Stimulated activated CD4-positive, alpha-beta T cell treated with anti-CD3 and anti-CD28 coated beads, Interleukin-1b, Interleukin-23, amount 100 ng/mL, for 4 hours (primary cell): ENCODE measurements at regions not wholly inside any gene's neighbourhood (a gene's known extent, or its start where the extent isn't known, plus 50 kb on each side); places are given as distances from the start of the nearest gene placed in this dataset.
"Not testable (repeated sequence)": the region's sequence is repeated elsewhere in the genome, so short reads cannot be mapped to it uniquely, and the experiment has no call there.

ENCODE experiments used
- DNase-seq, 2 donors: peaks; one replicate each; pipeline ENCODE4 v3.0.0-alpha.2; 2020; ENCODE audit warnings: low read depth in 2 of 2

DNA sequence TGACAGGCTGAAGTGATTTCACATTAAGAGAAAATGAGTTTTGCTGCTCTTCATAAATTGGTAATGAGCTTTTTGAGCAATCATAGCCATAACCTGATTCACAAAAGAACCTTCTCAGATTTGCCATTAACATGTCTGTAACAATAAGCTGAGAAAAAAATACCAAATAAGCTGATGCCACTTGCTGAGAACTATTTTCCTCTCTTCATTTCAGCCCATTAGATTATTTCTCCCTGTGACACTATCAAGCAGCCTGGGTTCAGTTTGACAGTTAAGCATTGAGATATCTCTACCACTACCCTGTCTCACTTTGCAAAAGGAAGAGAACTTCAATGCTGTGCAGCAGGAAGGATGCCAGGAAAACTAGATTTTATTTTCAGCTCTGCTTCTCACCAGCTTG, 673.9 kb downstream of the TRIB2 start:
- no peak for DNase-seq

DNA sequence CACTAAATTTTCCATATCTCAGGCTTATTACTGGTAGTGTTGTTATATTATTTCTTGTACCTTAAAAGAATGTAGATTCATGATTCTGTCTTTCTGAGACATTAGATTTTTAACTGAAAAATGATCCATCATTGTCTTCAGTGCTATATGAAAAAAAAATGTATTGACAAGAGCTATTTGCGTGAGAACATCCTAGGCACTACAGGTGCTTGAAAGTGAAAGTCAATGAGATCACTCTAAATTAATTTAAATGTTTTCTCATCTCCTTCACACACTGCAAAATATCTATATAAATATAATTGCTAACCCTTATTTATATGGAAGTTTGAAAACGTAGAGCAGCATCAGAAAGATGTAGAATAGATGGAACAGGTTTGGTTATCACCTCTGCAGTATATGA, 684.6 kb downstream of the TRIB2 start:
- DNase-seq, result no peak

DNA sequence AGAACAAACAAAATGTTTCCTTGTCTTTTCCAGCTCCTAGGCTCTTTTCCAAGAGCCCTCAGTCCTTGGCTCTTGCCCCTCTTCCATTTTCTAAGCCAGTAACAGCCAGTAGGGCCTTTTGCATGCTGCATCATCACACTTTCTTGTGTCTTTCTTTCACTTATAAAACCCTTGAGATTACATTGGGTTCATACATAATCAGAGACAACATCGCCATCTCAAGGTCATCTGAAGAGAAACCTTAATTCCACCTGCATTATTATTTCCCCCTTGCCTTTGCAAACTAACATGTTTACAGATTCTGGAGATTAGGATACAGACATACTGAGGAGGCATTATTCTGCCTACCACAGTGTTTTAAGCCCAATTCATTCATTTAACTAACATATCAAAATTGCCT, 697.3 kb downstream of the TRIB2 start:
- DNase-seq, result no peak

DNA sequence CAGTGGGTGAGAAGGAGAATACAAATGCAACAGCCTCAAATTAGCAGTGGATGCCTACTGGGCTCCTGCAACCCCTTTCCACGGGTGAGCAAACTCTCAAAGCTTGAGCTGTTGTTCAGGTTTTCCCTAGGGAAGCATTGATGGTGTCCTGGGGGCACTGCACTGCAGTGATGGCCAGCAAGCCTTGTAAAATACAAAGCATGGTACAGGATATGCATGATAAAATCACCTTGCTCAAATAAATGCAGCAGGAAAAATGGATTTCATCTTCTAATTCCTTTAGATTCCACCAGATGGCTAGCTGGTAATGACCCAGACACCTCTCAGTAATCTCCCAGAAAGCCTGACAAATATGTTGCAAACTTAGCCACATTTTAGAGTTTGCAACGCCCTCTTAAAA, 698.2 kb downstream of the TRIB2 start:
- no peak for DNase-seq

DNA sequence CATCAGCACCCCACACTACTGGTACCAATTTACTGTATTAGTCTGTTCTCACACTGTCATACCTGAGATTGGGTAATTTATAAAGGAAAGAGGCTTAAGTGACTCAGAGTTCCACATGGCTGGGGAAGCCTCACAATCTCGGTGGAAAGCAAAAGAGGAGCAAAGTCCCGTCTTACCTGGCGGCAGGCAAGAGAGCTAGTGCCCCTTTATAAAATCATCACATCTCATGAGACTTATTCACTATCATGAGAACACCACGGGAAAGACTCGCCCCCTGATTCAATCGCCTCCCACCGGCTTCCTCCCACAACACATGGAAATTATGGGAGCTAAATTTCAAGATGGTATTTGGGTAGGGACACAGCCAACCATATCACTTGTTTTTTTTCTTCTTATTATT, 717.2 kb downstream of the TRIB2 start:
- DNase-seq, result no peak

DNA sequence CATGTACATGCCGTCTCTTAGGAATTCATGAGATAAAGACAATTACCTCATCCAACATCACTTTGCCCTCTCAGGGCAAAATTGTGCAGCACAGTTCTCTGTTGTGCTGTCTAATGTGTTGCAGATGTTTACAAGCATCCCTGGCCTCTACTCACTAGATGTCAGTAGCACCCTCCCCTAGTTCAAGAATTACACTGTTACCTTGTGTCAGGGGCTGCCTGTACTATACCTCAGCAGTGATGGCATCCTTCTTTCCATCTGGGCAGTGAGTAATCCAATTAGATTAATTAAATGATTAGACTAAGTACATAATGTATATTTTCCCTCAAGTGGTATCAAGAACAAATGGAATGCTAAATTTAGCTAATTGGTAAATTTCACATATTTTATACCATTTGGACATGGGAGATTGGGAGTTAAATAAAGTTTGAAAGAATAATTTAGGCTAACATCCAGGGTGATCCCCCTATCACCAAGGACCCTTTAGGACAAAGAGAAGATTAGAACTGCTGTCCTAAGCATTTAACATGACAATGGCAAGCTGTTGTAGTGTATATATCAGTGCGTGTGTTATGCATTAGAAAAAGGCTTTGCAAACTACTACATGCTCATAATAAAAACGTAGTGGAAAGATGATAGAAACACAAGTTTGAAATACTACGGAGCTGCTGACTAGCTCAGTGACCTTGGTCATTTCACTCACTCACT, 727.0 kb downstream of the TRIB2 start:
- DNase-seq, result not testable (repeated sequence)

DNA sequence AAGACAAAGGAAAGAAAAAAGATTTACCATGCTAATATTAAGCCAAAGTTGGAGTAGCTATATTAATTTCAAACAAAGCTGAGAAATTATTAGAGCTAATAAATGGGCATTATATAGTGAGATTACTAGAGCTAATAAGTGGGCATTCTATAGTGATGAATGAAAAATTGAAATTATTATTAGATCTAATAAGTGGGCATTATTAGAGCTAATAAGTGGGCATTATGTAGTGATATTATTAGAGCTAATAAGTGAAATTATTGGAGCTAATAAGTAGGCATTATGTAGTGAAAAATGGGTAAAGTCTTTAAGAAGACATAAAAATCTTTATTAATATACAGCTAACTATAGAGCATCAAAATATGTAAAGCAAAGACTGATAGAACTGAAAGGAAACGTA, 745.7 kb downstream of the TRIB2 start:
- DNase-seq, result no peak

DNA sequence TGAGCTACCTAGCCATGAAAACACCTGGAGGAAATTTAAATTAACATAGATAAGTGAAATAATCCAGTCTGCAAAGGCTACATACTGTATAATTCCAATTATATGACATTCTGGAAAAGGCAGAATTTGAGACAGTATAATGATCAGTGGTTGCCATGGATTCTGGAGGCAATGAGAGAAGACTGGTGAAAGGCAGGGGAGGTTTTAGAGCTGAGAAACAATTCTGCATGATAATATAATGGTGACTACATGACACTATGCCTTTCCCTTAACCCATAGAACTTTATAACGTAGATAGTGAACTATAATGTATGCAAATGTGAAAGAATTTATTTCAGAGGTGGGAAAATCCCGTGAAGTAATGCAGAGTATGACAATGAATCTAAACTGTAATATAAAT, 749.3 kb downstream of the TRIB2 start:
- DNase-seq, result no peak

DNA sequence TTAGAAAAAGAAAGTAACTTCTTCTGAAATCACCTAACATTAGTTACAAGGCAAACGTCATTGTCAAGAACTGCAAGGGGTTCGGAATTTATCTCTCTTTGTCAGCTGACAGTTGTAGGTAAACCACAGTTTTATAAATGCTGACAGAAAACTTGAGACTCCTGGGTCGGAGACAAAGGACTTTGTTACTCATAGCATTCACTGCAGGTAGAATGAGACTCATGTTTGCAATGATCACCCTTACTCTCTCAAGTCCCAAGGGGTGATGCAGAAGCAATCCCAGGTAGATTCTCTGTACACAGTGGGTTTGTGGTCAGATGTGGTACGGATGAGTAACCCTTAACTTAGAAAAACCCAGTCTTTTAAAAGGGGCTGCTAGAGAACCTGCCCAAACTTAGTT, 757.8 kb downstream of the TRIB2 start:
- no peak for DNase-seq

DNA sequence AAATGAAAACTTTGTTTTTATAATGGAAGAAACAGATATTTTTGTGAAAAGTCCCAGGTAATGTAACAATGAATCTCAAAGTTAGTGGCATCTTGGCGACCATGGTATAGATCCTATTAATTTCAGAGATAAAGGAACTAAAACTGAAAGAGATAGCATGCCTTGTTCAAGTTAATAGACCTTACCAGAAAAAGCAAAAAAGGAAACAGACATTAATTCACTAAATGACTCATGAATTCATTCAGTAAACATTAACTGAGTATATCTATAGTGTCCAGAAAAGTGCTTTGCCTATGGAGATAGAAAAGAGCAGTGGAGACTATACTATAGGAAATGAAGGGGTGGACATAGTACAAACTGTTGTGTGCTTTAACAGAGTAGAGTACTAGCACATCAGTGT, 763.3 kb downstream of the TRIB2 start:
- DNase-seq, result no peak

DNA sequence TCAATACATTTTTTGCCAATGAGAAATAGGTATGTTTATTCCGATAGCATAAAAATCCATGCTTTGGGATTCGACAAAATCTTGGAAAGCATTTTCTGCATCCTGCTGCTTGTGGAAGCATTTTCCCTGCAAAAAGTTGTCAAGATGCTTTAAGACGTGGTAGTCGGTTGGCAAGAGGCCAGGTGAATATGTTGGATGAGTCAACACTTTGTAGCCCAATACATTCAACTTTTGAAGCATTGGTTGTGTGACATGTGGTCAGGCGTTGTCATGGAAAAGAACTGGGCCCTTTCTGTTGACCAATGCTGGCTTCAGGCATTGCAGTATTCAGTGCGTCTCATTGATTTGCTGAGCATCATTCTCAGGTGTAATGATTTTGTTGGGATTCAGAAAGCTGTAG, 764.5 kb downstream of the TRIB2 start:
- no peak for DNase-seq

DNA sequence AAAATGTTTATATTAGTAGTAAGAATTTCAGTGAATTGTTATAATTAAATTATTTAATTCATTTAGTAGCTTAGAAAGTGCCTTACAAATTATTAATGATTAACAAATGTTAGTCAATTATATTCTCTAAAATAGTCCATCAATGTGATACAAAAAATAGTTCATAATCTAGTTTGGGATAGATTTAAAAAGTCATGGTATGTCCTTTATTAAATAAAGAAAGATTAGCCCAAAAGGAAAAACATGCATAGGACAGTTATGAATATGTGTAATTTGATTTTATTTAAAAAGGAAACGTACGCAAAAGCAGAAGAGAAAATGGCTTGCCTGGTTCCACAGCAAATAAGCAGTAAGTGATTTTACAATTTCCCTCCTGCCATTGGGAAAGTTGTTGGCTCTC, 768.5 kb downstream of the TRIB2 start:
- DNase-seq, result no peak

DNA sequence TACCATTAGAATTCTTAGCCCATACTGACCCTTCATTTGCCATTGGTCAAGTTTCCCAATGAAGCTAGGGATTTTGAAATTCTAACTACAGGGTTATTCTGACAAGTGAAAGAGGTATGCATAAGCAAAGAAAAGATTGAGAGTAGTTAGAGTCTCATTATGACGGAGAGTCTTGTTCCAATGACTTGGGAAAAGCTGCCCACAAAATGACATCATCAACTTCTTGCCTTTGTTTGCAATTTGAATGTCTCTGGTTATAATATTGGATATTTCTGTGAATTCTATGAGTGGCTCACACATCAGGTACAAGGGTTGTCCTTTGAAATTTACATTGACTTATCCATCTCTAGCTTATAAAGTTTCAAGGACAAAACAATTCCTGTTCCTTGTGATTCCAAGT, 772.2 kb downstream of the TRIB2 start:
- DNase-seq, result no peak

DNA sequence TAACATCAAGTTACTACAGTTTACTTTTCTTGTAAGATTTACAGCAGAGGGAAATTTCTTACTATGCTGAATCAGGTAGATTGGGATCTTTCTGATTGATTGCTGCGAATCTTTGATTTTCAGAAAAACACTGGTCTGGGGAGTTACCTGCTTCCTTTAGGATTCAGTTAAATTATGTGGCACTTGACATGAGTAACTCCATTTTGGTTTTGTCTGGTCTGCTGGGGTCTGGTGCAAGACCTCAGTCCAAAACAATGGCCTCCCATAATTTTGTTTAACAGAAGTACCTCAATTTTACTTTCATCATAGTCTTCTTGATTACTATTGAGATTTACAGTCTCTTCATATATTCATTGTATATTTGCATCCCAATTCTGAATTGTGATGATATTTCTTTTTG, 775.5 kb downstream of the TRIB2 start:
- no peak for DNase-seq

DNA sequence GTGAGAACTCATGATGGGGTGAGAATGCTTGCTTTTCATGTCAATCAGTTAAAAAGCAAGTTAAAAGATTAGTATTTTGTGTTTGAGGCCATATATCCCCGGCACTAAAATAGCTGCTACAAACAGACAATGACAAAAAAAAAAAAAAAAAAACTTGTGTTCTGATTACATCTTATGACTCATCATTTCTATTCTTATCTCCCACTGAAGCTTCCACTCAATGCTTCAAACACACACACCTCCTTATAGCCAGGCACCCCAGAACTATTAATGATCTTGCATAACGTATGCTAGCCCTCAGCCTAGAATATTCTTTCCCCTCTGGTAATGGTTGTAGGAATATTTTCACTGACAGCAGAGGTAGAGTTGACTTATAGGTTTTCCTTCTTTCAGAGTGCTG, 778.3 kb downstream of the TRIB2 start:
- DNase-seq, result no peak

DNA sequence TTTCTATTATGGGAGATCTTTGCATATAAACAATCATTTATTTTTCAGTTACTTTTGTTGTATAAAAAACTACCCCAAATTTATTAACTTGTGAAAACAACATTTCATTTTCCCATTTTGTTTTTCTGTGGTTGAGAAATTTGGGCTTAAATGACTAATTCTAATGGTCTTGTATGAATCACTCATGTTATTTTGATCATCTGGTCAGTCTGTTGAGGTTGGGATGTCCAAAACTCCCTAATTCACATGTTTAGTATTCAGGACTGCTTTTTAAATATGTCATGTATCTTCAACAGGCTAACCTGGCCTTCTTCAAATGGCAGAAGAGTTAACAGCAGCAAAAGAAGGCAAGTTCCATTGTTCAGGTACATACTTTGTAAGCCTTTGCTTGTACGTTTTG, 788.1 kb downstream of the TRIB2 start:
- no peak for DNase-seq

DNA sequence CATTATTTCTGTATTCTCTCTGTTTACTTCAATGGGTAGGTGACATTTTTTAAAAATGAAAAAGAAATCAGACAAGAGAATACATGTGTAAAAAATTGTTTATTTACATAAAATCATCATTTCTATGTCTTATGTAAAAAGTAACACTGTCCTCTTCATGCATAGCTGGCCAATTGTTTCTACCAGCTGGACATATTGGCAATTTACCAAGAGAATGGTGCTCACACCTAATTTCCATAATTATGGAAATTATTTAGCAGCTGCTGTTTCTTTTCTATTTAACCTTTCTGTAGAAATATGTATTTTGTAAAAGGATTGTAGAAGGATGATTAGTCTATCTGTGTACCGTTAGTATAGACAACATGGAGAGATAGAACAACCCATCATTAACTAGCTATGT, 791.9 kb downstream of the TRIB2 start:
- no peak for DNase-seq

DNA sequence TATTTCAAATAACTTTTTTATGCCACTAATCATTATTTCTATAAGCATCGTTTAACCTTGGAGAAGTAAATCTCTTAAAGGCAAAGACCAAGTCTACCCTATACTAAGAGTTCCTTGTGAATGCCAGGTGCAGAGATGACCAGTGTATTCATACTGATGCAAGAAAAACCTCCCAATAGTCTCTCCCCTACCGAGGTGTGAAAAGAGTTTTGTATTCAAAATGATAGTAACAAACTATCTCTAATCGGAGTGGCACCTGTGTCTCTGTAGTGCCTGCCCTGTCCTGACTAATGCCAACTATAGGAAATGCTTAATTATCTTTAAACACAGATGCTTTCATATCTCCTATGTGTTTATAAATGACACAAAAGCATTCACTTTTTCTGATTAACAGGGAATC, 798.5 kb downstream of the TRIB2 start:
- DNase-seq, result no peak

DNA sequence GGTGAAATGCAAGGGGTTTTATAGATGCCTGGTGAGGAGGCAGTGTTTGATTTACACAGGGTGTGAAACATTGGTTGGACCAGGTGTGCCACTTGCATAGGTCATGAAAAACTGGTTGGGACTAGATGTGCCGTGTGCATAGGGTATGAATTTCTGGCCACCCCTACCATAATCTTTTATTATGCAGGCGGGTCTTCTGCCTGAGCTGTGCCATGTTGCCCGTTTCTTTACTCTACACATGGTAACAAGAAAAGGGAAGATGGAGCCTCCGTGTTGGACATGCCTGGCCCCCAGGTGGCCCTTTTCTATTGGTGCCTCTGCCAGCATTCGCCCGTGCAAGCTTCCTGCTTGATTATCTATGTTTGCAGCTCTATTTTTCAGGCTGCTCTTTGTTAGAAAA, 805.4 kb downstream of the TRIB2 start:
- no peak for DNase-seq

DNA sequence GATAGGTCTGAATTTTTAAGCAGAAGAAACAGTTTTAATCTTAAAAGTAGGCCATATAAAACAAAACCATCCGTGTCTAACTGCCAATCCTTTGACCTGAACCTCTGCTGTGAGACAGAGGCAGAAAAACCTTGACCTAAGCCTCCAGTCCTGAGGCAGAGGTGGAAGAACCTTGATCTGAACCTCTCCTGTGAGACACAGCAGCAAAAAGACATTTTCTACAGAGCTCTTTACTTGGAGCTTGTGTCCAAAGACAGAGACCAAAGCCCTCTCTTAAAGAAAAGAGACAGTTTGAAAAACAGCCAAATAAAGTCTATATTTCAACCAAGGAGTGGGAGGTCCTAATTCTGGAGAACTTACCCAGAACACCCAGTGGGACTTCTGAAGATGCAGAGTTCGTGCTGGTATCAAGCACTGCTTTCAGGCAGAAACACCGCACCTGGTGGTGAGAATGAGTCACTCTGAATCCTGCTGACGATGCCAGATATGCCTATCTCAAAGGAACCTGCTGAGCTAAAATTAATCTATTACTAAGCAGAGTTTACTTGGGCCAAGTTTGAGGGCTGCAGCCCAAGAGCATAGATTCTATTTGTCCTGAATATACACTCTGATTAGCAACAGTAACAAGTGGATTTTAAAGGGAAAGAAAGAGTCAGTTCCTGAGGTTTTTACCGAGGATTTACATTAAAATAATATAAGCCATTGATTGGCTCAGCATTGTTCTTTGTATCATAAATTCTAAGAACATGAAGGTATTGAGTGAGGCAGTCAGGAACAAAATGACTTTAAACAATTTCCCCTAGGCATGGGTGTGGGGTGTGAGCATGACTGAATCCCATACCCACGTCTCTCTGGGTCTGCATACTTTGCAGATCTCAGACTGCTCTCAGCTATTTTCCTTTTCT, 806.4 kb downstream of the TRIB2 start:
- DNase-seq, result no peak

DNA sequence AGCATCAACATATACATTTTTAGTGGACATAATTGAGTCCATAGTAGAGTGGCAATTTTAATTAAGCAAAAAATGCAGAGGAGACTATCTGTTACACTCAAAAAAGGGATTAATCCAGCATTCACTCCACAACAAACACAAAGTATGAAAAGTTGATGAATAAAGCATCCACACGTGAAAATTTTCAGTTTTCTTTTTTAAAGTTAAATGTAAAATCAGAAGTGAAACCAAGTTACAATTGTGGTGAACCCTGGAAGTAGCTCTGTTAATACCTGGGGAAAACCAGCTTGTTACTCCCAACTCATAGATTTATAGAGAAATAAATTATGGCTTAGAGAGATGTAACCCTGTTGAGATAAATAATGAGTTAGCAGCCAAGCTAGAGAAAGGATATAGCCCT, 807.8 kb downstream of the TRIB2 start:
- no peak for DNase-seq

DNA sequence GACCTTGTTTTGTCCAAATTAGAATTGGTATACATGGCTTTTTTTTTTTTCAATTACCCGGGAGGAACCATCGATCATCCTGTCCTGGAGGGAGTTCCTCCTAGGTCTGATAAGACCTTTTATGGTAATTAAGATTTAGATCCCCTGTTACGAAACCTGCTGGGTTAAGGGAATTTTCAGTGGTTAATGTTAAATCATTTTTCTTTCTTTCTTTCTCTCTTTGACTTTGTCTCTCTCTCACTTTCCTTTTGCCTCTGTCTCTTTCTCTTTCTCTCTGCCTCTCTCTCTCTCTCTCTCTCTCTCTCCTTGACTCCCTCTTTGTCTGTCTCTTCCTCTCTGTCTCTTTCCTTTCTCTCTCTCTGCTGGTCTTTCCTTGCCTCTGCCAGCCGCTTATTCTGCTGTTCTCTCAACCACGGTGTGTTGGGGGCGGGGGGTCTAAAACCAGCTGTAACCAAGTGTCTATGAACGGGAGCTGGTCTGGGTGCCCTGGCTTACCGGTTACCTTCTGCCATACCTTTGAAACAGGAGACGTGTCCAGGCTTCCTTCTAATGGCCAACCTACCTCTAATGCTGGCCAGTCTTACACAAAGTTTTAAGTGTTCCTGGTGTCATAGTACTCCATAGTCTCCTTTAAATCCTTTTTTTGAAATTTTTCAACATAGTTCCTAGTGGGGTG, 815.1 kb downstream of the TRIB2 start:
- DNase-seq, result not testable (repeated sequence)
